Activated T-cell treated with anti-CD3 and anti-CD28 coated beads, Interleukin-2, amount 50 U/mL, for 1 hour (primary cell): ENCODE measurements at regions not wholly inside any gene's neighbourhood (a gene's known extent, or its start where the extent isn't known, plus 50 kb on each side); places are given as distances from the start of the nearest gene placed in this dataset.
"Not testable (repeated sequence)": the region's sequence is repeated elsewhere in the genome, so short reads cannot be mapped to it uniquely, and the experiment has no call there.

ENCODE experiments used
- DNase-seq: peaks from one replicate; pipeline ENCODE4 v3.0.0-alpha.2; 2020

DNA sequence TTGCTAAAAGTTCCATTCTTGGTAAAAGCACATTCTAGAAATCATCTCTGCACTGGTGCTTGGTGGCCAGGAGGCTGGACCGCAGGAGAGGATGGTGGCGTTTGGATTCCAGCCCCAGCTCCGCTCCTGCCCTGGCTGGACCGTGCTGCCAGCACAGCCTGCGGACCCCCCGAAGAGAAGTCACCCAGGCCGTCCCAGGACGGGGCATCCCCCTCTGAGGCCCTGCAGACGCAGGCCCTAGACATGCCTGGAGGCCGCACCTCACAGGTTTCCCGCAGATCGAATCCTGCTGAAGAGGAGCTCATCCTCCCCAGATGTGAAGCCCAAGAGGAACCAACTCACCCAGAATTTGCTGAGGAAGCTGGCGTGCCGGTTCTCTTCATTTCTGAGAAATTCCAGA lies 159.0 kb downstream of the TEX29 start:
- DNase-seq: no peak

DNA sequence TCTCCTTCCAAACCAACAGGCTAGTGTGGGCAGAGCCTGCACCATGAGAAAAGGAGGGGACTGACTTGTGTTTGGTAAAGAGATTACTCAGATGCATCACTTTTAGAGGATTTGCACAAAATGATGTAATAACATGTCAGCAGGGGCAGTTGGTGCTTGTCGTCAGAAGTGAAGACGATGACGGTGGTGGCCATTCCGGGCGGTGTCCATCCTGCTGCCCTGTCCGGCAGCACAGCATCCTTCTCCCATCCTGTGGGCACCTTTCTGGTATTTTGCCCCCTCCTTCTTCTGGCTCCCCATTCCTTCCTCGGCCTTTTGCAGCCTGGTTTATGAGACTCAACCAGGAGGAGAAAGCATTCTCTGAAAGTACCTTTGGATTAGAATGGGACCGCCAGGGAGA lies 160.1 kb downstream of the TEX29 start:
- no peak for DNase-seq

DNA sequence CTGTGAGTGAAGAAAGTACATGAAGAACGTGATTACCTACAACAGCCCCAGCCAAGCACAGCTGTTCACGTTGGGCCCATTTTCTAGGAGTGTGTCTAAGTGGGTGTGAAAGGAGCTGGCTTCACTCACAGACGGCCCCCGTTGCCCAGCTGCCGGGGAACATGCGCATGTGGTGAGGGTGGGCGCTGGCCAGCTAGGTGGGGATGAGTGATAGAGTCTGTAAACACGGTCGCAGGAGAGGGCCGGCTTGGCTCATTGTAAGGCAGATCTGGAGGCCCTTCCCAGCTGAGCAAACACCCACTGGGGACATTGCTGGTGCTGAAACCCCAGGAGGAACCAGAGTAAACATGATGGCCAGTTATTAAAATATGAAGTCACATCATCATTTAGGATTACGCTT lies 160.5 kb downstream of the TEX29 start:
- no peak for DNase-seq

DNA sequence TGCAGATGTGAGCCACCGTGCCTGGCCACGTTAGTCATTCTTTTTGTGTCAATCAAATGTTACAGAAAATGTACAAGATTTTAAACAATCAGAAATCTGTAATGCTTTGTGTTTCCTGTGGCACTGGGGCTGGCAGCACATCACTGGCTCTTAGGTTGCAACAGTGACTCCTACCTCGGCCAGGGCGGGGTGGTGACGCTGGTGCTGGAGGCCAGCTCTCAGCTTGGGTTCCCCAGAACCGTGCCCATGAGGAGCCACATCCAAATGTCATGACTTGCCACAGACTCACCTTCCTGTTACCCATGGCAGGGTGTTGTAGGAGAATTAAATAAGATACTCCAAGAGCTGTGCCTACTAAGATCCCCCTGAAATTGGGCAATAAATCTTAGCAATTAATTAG lies 161.7 kb downstream of the TEX29 start:
- DNase-seq: no peak

DNA sequence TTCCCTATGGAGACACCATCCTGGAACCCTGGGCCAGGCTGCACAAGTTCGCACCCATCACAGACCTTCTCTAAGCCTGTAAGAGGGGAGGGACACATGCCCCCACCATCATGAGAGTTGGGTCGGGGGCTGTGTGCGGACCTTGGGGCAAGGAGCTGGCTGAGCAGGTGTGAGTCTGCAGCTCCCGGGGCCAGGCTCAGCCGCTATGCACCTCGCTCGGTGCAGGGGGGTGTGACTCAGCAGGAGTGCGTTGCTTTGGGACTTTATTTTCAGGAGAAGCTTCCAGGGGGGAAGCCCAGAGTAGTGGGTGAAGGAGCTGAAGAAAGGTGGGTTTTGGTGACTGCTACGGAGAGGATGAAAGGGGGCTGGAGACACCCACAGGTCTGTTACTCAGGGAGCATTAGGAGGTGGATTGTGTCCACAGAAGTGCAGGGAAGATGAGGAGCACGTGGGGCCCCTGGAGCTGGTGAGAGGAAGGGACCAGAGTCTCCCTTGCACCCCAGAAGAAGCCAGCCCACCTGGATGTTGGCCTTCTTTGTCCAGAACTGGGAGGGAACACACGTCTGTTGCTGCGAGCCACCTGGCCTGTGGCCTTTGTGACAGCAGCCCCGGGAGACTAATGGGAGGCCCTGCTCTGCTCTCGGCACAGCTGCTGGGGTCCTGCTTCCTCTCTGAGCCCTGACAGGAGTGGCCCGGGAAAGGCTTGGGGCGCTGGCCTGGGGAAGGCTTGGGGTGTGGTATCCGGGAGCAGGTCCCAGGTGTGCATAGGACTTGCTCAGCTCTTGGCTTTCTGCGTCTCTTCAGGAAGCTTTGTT lies 162.6 kb downstream of the TEX29 start:
- no peak for DNase-seq

DNA sequence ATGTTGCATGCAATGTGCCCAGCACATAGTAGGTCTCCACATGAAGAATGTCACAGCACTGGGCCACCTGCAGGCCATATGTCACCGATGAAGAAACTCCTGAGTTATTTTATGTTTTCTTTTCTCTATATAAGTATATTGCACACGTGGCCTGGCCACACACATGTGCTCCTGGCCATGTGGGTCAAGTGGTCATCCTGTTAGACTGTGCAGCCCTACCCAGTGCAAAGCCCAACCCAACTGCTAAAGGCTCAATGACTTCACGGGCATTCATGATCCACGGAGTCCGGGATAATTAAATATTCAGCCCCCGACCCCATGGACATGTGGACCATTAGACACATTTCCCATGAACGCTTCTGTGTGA lies 163.2 kb downstream of the TEX29 start:
- DNase-seq: no peak

DNA sequence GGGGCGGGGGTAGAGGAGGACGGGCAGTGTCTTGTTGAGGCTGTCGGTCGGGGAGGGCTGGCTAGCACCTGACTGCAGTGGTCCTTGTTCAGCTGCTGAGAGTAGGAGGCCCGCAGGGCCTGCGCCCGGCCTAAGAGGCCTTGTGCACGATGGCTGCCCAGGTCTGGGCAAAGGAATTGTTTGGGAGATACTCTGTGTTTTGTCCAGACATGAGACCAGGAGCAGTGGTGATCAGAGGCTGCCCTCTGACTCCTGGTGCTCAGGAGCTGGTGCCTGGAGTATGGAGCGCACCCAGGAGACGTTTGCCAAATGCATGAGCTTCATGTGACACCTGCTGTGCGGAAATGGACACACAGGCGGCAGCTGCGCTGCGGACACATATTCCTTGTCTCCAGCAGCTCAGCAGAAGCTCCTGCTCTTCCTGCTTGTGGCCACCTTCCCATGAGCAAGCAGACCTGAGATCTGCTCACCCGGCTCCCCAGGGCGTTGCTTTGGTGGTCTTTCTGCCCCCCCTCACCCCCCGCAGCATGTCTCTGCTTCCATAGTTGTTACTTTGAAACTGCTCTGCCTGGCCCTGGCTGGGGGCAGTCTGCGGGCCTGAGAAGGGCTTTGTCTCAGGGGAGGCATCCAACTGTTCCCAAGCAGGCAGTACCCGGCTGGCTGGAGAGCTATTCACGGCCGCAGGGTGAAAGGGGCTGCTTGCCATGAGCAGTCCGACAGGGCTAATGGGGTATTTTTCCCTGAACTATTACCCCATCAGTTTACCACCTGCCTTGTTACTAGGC lies 163.9 kb downstream of the TEX29 start:
- DNase-seq: no peak

DNA sequence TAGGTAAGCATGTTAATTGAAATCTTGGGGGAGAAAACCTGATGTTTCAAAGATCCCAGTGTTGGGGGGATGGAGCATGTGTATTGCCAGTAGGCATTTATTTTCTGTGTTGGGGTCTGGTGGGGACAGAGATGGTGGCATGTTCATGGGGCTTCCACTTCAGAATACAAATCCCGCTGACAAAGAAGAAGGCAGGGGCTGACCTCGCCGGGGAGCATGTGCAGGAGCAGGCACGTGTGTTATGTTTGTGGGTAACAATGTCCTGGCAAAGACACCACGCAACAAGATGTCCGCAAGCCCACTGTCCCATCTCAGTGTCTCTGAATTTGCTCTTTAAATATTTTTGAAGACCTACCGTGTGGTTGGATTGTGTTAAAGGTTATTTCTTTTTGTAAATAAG lies 164.5 kb downstream of the TEX29 start:
- DNase-seq: no peak

DNA sequence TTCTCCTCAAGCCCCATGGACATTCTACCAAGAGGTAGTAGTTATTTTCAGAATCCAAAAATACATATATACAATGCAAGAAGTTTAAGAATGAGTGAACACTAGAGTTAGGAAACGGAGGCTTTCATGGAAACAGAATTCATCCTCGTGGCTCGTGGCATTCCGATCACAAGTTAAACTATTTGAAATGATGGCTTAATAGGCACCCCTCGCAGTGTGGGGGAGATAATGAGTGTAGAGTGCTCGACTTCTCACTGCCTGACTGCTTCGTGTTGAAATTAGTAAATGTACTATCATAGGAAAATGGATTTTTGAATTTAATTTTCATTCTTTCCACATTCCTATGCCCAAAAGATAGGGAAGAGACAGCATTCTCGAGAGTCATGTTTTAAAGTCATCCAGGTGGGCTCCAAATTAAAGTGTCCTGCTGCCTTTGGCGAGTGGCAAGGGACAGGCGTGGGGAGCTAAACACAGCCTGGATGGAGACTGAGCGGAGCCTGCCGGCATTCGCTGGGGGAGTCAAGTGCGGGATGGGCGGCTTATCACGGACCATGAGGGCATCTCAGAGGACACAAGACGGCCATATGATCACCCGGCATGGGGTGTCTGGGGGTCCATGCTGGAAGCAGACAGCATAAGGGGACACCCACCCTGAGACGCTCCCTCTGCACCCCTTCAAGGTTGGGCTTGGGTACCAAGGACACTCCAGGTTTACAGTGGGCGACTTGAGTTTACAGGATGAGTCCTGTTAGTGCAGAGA lies 165.2 kb downstream of the TEX29 start:
- DNase-seq: no peak

DNA sequence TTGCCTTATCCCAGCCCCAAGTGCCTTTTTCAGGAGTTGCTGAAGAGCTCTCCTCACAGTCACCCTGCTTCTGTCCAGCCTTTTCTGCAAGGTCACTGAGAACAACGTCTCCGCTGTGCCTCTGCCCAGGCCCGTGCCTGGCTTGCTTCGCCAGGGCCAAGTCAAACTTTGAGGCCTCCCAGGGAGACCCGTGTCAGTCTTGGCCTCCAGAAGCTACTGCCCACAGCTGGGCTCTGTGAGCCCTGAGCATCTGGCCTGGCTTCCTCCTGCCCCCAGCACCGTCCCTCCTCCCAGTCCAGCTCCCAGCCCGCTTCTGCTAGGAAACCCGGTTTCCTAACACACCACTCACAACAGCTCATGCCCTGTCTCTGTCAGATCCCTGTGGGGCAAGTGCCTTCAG lies 165.9 kb downstream of the TEX29 start:
- DNase-seq: no peak

DNA sequence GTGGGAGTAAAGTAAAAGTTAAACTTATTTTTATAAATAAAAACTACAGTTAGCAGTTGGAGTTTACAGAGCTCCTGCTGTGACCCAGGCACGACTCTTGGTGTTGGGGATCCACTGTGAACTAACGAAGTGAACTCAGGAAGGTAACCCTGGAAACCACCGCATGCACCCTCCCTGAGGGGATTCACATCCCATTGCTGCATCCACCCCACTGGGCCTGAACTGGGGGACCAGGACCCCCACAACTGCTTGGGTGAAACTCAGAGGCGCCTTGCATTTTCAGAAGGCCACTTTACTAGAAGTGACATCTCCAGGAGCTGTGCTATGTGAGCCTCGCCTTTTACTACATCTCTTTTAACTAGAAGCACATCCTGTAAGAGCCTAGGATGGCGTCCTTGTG lies 166.4 kb downstream of the TEX29 start:
- no peak for DNase-seq

DNA sequence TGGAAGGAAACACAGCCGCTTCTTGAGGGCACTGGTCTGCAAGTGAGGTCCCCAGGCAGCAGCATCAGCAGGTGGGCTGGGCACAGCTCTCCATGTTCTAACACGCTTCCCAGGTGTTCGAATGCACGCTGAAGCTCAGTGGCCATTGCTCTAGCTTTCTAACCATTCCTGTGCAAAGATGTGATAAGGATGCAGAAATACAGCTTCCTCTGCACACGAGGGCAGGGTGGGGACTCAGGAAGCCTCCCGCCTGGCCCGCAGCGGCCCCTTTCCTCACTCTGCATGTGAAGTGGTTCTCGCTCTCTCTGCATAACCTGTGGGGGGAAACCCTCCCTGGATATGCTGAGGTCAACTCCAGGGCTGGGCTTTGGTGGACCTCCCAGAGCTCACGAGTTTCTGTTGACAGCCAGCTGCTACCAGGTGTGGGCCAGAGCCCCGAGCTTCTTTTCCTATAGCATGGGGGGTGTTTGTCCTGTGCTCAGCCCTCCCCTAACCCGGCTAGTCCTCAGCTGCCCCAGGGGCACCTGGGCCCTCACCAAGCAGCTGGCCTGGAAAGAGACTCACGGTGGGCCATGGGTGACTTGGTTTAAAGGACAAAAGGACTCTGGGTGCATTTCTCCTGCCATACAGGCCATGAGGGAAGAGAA lies 168.2 kb downstream of the TEX29 start:
- no peak for DNase-seq

DNA sequence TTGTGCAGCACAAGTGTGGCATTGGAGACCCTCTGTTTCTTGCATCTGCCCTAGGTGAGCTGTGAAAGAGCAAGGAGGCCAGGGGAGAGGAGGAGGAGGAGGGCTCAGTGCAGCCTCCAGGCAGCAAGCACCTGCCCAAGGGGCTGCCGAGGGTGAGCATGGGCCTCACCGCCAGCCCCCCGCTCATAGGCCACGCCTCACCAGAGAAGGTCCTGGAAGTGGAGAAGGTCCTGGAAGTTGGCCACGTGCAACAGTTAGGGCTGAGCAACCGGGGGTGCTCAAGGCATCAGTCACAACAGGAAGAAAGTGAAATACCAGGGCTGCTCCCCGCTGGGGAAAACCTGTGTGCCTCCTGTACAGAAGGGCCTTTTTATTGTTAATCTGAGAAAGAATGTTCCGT lies 168.9 kb downstream of the TEX29 start:
- DNase-seq: no peak

DNA sequence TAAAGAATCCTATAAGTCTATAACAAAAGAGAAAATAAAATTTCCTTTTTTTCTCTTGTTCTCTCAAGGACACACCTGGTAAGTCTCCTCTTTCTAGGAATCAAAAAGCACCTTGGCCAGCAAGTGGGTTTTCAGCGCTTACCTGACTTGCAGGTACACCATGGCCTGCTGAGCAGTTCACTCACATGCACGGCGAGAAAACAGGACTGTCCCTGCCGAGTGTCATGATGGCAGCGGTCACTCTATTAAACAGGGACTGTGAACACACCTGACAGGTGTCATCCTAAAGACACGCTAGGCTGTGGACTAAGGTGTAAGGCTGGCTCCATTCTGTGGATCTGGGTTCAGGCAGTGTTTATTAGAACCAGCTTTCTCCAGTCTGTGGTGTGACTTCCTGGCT lies 170.2 kb downstream of the TEX29 start:
- DNase-seq: no peak

DNA sequence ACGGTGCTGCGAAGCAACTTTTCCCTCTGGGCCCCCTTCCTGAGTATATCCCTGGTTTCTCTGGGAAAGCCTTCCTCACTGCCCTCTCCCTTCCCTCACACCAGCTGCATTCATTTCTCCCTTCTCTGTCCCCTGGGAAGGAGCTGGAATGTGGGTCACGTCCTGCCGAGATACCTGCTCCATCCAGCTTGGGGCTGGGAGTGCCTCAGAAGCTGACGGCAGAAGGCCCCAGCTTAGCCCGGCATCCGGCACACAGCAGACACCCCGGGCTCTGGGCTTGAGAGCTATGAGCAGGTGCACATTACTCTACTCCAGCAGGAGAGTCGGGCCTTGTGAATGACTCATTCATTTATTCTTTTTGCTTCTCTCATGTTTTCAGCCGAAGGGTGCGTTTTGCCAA lies 170.6 kb downstream of the TEX29 start:
- DNase-seq: no peak

DNA sequence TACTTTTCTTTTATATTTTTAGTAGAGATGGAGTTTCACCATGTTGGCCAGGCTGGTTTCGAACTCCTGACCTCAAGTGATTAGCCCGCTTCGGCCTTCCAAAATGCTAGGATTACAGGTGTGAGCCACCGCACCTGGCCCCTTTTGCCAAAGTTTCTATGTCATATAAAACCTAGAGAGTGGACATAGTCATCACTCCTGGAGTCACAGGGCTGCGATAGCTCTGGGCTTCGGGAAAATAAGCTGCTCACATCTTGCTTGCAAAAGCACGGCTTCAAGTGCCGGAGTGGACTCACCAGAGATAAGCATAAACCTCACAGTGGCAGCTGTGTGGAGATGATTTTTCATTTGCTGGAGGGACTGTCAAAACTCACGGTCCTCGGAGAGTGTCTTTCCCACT lies 171.2 kb downstream of the TEX29 start:
- DNase-seq: no peak

DNA sequence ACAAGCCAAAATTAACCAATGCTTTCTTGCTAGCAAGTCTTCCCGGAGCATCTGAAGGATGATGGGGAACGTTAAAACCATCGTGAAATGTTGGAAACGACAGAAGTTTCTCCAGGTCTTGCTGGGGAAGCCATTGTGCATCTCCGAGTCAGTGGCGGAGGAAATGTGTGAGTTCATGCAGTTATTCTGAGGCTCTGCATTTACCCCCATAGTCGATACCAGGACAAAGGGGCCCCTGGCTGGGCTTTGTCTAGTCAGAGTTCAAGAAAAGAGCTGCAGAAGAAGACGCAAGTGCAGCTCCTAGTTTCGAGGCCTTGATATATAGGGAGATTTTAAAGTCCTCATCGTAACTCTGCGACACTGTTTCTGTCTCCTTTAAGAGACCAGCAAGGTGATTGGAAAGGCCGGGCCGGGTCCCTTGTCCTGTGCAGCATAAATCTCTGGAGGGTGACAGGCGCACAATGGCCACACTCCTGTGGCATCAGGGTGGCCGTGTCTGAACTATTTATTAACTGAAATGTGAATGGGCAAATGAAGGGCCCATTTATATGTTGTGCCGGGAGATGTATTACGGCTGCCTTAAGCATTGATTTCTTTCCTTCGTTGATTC lies 172.0 kb downstream of the TEX29 start:
- no peak for DNase-seq

DNA sequence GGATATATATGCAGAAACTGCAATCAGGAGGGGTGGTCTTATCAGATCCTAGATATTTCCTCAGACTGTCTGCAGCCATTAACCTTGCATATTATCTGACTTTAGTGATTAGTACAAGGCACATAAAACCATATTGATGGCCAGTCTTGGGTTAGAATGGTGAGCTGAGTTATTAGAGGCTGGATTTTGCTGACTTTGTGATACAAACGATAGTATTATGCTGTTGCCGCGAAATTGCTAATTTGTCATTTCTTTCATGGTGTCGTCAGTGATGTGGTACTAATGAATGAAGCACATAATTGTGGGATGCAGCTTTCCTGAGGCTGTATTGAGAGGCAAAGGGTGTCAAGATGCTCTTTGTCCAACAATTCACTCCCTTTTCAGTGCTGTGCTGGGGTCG lies 172.5 kb downstream of the TEX29 start:
- no peak for DNase-seq

DNA sequence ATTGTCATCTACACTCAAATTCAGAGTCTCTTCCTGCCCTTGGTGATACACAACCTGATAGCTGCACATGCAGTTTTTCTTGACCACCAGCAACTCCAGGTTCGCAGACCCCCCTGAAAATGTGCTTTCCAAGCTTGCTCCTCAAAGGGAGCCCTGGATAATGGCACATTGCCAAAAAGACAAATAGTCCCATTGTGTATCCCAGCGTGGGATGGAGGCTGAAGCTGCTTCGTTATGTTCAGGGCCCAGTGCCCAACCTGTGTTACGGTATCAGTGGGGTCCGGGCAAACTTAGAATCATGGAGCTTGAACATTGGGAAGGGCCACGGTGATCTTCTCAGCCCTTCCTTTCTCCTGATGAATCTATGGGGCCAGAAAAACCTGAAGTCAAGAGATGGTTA lies 173.0 kb downstream of the TEX29 start:
- no peak for DNase-seq

DNA sequence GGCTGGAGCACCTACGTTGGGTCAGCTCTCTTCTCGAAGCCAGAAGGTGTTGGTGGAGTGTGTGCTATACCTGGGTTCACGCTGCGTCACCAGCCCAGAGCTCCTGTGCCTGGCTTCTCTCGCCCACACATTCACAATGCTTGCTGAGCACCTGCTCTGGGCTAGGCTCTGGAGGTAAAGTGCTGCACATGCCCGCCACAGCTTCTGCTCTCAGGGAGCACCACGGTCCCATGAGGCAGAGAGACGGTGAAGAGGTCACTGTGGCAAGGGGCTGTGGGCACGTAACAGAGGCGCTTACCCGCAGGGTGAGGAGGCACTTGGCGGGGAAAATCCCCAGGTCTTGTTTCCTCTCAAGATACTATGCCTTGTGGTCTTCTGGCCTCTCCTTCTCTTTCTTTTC lies 174.2 kb downstream of the TEX29 start:
- DNase-seq: no peak

DNA sequence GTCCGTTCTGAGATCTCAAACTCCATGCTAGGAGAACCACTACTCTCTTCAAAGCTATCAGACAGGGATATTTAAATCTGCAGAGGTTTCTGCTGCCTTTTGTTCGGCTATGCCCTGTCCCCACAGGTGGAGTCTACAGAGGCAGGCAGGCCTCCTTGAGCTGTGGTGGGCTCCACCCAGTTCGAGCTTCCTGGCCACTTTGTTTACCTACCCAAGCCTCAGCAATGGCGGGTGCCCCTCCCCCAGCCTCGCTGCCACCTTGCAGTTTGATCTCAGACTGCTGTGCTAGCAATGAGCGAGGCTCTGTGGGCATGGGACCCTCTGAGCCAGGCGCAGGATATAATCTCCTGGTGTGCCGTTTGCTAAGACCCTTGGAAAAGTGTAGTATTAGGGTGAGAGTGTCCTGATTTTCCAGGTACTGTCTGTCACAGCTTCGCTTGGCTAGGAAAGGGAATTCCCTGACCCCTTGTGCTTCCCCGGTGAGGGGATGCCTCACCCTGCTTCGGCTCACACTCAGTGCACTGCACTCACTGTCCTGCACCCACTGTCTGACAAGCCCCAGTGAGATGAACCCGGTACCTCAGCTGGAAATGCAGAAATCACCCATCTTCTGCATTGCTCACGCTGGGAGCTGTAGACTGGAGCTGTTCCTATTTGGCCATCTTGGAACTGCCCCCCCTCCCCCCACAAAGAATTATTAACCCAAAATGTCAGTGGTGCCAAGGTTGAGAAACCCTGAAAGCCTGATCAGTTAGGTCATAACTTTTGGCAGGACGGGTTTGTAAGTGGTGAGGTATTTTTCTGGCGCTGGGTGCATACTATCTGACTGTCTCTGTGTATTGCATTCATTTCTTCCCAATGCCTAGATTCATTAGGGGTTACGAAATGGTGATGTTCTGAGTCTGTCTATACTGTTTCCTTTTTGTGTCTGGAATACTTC lies 181.4 kb downstream of the TEX29 start:
- DNase-seq: not testable (repeated sequence)

DNA sequence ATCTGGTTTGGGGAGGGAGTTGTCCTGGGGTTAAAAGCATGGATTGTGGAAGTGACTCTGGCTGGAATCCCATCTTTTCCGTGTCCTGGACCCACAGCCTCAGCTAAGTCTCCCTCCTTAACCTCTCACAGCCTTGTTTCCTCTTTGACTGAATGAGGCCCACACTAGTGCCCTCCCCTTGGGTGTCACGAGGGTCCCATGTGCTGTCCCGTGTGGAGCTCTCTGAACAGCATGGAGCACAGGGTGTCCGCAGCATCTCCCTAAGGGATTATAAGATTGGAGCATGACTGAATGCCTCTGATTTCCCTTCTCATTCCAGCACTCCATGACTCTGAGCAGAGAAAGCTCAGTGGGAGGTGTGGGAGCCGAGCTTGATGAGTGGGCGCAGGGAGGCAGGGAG lies 182.5 kb downstream of the TEX29 start:
- no peak for DNase-seq
